ENCODE measurements at regions not wholly inside any gene's neighbourhood (a gene's known extent, or its start where the extent isn't known, plus 50 kb on each side); places are given as distances from the start of the nearest gene placed in this dataset.
"Not testable (repeated sequence)": the region's sequence is repeated elsewhere in the genome, so short reads cannot be mapped to it uniquely, and the experiment has no call there.

GRCh38 chr11:67776852-67777520 is 102.6 kb upstream of the ALDH3B2 start:
- DNase-seq (ENCODE audit: low read depth), result no peak

GRCh38 chr11:67774175-67774574 is 99.8 kb upstream of the ALDH3B2 start:
- DNase-seq (ENCODE audit: low read depth), result not testable (repeated sequence)

GRCh38 chr11:67768001-67768730 is 93.7 kb upstream of the ALDH3B2 start:
- DNase-seq (ENCODE audit: low read depth), result not testable (repeated sequence)

GRCh38 chr11:67761211-67761610 is 86.8 kb upstream of the ALDH3B2 start:
- not testable (repeated sequence) for DNase-seq (ENCODE audit: low read depth)

GRCh38 chr11:67759321-67759720 is 84.9 kb upstream of the ALDH3B2 start:
- DNase-seq (ENCODE audit: low read depth), result not testable (repeated sequence)

GRCh38 chr11:67758467-67758866 is 84.0 kb upstream of the ALDH3B2 start:
- DNase-seq (ENCODE audit: low read depth), result not testable (repeated sequence)

GRCh38 chr11:67758009-67758408 is 83.6 kb upstream of the ALDH3B2 start:
- DNase-seq (ENCODE audit: low read depth), result not testable (repeated sequence)

GRCh38 chr11:67753820-67754219 is 79.4 kb upstream of the ALDH3B2 start:
- not testable (repeated sequence) for DNase-seq (ENCODE audit: low read depth)

GRCh38 chr11:67745181-67745726 is 70.8 kb upstream of the ALDH3B2 start:
- no peak for DNase-seq (ENCODE audit: low read depth)

- DNase-seq (ENCODE audit: low read depth), result not testable (repeated sequence)
These were observed 69.8 kb upstream of the ALDH3B2 start for GRCh38 chr11:67744231-67744630.

GRCh38 chr11:67738231-67738630 is 63.8 kb upstream of the ALDH3B2 start:
- not testable (repeated sequence) for DNase-seq (ENCODE audit: low read depth)

GRCh38 chr11:67737562-67738080 is 63.2 kb upstream of the ALDH3B2 start:
- DNase-seq (ENCODE audit: low read depth), result not testable (repeated sequence)

GRCh38 chr11:67732045-67732787 is 57.8 kb upstream of the ALDH3B2 start:
- peak; percentile 3 for DNase-seq (ENCODE audit: low read depth)

- DNase-seq (ENCODE audit: low read depth), result no peak
These were observed 57.2 kb upstream of the ALDH3B2 start for GRCh38 chr11:67731583-67731982.

GRCh38 chr11:67728163-67728571 is 53.7 kb upstream of the ALDH3B2 start:
- not testable (repeated sequence) for DNase-seq (ENCODE audit: low read depth)

GRCh38 chr11:67727066-67728040 is 52.9 kb upstream of the ALDH3B2 start:
- DNase-seq (ENCODE audit: low read depth), result not testable (repeated sequence)

All from LHCN-M2 (cell line).